ENCODE measurements at regions not wholly inside any gene's neighbourhood (a gene's known extent, or its start where the extent isn't known, plus 50 kb on each side); places are given as distances from the start of the nearest gene placed in this dataset.

DNA sequence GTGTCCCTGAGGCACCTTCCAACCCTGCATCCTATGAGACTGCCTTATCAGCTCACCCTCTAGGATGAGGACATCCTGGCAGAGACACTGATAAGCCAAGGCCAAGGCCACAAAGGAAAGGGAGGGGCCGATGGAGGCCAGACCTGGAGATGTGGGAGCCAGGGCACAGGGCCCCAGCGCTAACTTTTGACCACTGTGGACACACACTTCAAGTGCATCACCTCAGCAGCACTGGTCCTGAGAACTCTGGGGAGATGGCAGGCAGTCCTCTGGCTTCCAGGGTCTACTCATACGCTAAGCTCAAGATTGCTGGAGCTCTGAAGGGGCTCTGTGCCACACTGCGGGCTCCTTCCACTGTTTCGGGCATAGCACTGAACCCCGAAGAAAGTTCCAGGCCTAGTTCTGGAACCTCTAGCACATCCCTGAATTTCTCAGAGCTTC is 100.2 kb upstream of the ID2 start:
- H3K4me3 ChIP-seq (replicated peaks; ENCODE audit: low read depth, low read length): no peak overlapping the region
- DNase-seq (ENCODE audit: extremely low read depth, insufficient read length): no peak
- H3K36me3 ChIP-seq (ENCODE audit: control insufficient read depth, insufficient read depth, low read length): no peaks in the 10 kb centered on the region
- no peaks in the 10 kb centered on the region for H3K27me3 ChIP-seq (replicated peaks; ENCODE audit: control insufficient read depth, insufficient read depth, low read length)
- TF ChIP-seq, protein P1, sequence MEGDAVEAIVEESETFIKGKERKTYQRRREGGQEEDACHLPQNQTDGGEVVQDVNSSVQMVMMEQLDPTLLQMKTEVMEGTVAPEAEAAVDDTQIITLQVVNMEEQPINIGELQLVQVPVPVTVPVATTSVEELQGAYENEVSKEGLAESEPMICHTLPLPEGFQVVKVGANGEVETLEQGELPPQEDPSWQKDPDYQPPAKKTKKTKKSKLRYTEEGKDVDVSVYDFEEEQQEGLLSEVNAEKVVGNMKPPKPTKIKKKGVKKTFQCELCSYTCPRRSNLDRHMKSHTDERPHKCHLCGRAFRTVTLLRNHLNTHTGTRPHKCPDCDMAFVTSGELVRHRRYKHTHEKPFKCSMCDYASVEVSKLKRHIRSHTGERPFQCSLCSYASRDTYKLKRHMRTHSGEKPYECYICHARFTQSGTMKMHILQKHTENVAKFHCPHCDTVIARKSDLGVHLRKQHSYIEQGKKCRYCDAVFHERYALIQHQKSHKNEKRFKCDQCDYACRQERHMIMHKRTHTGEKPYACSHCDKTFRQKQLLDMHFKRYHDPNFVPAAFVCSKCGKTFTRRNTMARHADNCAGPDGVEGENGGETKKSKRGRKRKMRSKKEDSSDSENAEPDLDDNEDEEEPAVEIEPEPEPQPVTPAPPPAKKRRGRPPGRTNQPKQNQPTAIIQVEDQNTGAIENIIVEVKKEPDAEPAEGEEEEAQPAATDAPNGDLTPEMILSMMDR (IDR thresholded peaks at IDR 0.05; ENCODE audit: insufficient read depth, low read length, poor library complexity, severe bottlenecking): no peak

DNA sequence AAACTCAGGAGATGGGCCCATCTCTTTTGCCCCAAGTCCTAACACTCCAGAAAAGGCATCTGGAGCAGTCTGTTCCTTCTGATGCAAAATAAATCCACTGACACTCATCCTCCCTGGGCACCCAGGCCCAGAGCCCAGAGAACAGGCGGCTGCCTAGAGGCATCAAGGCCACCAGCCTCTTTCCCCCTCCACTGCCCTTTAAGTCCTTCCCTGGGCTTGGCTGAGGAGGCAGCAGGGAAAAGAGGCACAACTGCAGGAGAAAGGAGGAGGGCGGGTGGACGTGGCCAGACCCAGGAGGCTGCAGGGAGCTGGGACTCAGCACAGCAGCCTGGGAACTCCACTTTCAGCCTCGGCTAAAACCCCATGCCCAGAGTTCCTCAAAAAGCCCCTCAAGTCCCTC is 99.7 kb upstream of the ID2 start:
- no peak overlapping the region for H3K4me3 ChIP-seq (replicated peaks; ENCODE audit: low read depth, low read length)
- TF ChIP-seq, protein P1 (IDR thresholded peaks at IDR 0.05; ENCODE audit: insufficient read depth, low read length, poor library complexity, severe bottlenecking): no peak
- H3K36me3 ChIP-seq (ENCODE audit: control insufficient read depth, insufficient read depth, low read length): no peaks in the 10 kb centered on the region
- no peaks in the 10 kb centered on the region for H3K27me3 ChIP-seq (replicated peaks; ENCODE audit: control insufficient read depth, insufficient read depth, low read length)
- no peak for DNase-seq (ENCODE audit: extremely low read depth, insufficient read length)

DNA sequence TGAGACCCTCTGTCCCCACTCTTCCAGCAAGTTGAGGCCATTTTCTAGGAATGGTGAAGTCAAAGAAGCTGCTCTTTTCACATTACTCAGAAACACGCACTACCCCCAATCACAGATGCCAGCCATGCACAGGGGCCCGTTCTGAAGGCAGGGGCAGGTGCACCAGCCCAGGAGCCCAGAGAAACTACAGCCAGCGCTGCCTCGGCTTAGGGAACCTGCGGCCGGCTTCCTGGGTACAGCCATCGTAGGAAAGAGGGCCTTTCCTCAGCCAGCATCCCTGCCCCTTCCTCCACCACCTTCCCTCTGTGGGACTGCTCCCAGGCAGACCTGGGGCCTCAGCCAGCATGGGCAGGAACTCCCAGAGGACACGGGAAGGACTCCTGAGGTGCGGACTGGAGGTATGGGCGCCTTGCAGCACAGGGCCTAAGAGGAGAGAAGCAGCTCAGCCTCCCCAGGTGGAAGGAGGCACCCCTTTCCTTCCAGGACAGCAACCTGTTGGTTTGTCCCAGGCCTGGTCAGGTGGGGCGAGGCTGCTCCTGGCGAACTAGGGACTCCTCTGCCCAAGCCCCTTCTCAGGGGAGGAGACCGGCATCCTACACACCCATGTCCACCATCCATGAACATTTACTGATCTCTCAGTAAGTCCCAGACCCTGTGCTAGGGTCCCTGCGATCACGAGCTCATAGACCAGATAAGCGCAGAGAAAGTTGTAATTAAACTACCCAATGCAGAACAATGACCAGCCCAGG is 99.0 kb upstream of the ID2 start:
- TF ChIP-seq, protein P1 (IDR thresholded peaks at IDR 0.05; ENCODE audit: insufficient read depth, low read length, poor library complexity, severe bottlenecking): no peak
- no peak overlapping the region for H3K4me3 ChIP-seq (replicated peaks; ENCODE audit: low read depth, low read length)
- H3K27me3 ChIP-seq (replicated peaks; ENCODE audit: control insufficient read depth, insufficient read depth, low read length): no peaks in the 10 kb centered on the region
- no peak for DNase-seq (ENCODE audit: extremely low read depth, insufficient read length)
- no peaks in the 10 kb centered on the region for H3K36me3 ChIP-seq (ENCODE audit: control insufficient read depth, insufficient read depth, low read length)

DNA sequence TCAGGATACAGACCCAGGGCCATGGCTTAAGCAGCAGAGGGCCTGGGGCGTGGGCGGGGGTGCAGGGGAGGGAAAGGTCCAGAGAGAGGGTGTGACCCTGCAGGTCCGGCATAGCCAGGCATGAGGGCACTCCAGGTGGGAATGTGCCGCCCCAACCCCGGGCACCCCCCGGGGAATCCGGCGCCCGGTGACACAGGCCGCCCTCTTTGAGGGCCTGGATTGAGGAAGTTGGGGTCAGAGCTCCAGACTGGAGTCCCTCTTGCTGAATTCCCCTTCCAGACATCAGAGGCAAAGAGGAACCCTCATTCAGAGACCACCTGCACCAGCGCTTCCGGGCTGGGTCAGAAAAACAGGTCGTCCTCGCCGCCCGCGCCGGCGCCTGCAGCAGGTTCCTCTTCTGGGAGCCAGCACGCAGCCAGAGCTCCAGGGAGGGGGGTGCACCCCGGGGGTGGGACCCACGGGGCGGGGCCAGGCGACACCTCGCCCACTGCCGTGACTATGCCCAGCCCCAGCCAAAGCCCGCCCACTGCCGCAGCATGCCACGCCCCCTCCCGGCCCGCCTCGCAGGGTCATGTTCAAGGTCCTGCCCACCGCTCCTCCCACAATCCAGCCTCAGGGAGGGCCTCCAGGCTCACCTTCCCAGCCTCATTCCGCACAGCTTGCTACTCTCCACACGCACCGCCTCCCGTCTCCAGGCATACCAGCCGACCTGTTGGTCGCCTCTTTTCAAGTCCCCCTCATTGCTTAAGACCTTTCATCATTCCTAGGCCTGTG is 98.3 kb upstream of the ID2 start:
- peak; percentile 95 for DNase-seq (ENCODE audit: extremely low read depth, insufficient read length)
- H3K36me3 ChIP-seq (ENCODE audit: control insufficient read depth, insufficient read depth, low read length): no peaks in the 10 kb centered on the region
- peak overlapping the region; percentile 11; the same call in 1 of the 2 replicates for H3K4me3 ChIP-seq (replicated peaks; ENCODE audit: low read depth, low read length)
- no peaks in the 10 kb centered on the region; the same call in 1 of the 2 replicates for H3K27me3 ChIP-seq (replicated peaks; ENCODE audit: control insufficient read depth, insufficient read depth, low read length)
- TF ChIP-seq, protein P1 (IDR thresholded peaks at IDR 0.05; ENCODE audit: insufficient read depth, low read length, poor library complexity, severe bottlenecking): no peak

DNA sequence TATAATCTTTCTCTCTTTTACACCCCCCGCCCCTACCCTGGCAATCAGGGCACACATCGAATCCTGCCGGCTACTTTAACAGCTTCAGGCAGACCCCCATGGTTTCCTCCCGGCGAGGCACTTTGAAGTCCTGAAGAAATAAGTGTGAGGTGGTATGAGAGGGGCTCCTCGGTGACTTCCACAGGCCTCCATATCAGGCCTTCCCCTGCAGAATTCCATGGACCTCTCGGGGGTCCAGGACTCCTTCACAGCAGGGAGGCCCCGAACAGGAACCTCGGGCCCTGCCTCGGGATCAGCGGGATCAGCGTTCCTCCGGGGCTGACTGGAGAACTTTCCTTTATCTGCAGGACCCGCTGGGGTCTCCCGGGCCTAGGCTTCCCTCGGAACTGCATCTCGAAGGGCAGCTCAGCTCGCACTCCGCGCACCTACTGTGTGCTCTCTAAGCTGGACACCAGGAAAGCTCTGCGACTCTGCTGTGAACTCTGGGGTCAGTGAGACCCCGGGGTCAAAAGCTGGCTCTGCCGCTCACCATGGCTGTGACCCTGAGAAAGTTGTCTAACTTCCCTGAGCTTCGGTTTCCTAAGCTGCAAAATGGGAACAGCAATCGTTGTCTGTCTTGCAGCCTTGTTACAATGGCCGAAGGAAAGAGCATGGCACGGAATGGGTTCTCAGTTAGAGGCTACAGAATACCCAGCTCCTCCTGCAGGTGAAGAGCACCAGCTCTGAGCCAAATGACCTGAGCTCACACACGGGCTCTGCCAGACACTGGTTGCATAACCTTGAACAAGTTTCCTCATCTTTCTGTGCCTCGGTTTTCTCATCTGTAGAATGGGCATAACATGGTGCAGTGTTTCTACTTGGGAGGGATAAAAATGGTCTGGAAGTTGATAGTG is 97.4 kb upstream of the ID2 start:
- no peaks in the 10 kb centered on the region; the same call in 1 of the 2 replicates for H3K27me3 ChIP-seq (replicated peaks; ENCODE audit: control insufficient read depth, insufficient read depth, low read length)
- no peak for DNase-seq (ENCODE audit: extremely low read depth, insufficient read length)
- TF ChIP-seq, protein P1 (IDR thresholded peaks at IDR 0.05; ENCODE audit: insufficient read depth, low read length, poor library complexity, severe bottlenecking): no peak
- no peak overlapping the region for H3K4me3 ChIP-seq (replicated peaks; ENCODE audit: low read depth, low read length)
- no peaks in the 10 kb centered on the region for H3K36me3 ChIP-seq (ENCODE audit: control insufficient read depth, insufficient read depth, low read length)
